ENCODE measurements at regions not wholly inside any gene's neighbourhood (a gene's known extent, or its start where the extent isn't known, plus 50 kb on each side); places are given as distances from the start of the nearest gene placed in this dataset.

GRCh38 chr6:125363039-125363823, 61.5 kb upstream of the HDDC2 start:
- no peak for TF ChIP-seq CTCF (IDR thresholded peaks at IDR 0.05; ENCODE audit: unreplicated experiment)

GRCh38 chr6:125363824-125364165, 62.0 kb upstream of the HDDC2 start:
- peaks cover 11% of the 10 kb centered on the region for H3K27me3 Mint-ChIP-seq
- no peak for TF ChIP-seq CTCF (IDR thresholded peaks at IDR 0.05; ENCODE audit: unreplicated experiment)
- peak overlapping the region; percentile 67 for H3K4me3 Mint-ChIP-seq (ENCODE audit: low read depth)
- H3K9me3 Mint-ChIP-seq (ENCODE audit: low read depth) = no peaks in the 10 kb centered on the region
- H3K36me3 Mint-ChIP-seq (ENCODE audit: insufficient read depth) = no peaks in the 10 kb centered on the region
- H3K4me1 Mint-ChIP-seq (ENCODE audit: low read depth) = peaks cover 18% of the 10 kb centered on the region
- no peak overlapping the region for H3K27ac Mint-ChIP-seq
- DNase-seq (ENCODE audit: low spot score, unreplicated experiment) = no peak

More at GRCh38 chr6:125363039-125363823, 61.5 kb upstream of the HDDC2 start:
- Mint-ChIP-seq H3K27ac (peak overlapping the region; percentile 59), H3K27me3 (peaks cover 13% of the 10 kb centered on the region), H3K4me1 (ENCODE audit: low read depth) (peaks cover 18% of the 10 kb centered on the region), H3K9me3 (ENCODE audit: low read depth) (no peaks in the 10 kb centered on the region), H3K4me3 (ENCODE audit: low read depth) (peak overlapping the region; percentile 67), H3K36me3 (ENCODE audit: insufficient read depth) (no peaks in the 10 kb centered on the region)
- peak; percentile 26 for DNase-seq (ENCODE audit: low spot score, unreplicated experiment)

GRCh38 chr6:125365230-125365629, 63.5 kb upstream of the HDDC2 start:
- Mint-ChIP-seq H3K4me1 (ENCODE audit: low read depth) (peaks cover 18% of the 10 kb centered on the region), H3K9me3 (ENCODE audit: low read depth) (no peaks in the 10 kb centered on the region)

GRCh38 chr6:125367036-125367782, 65.4 kb upstream of the HDDC2 start:
- no peak for TF ChIP-seq CTCF (IDR thresholded peaks at IDR 0.05; ENCODE audit: unreplicated experiment)
- peaks cover 10% of the 10 kb centered on the region for H3K4me1 Mint-ChIP-seq (ENCODE audit: low read depth)
- H3K4me3 Mint-ChIP-seq (ENCODE audit: low read depth) = no peak overlapping the region
- no peak overlapping the region for H3K27ac Mint-ChIP-seq
- H3K9me3 Mint-ChIP-seq (ENCODE audit: low read depth) = no peaks in the 10 kb centered on the region
- H3K36me3 Mint-ChIP-seq (ENCODE audit: insufficient read depth) = no peaks in the 10 kb centered on the region
- DNase-seq (ENCODE audit: low spot score, unreplicated experiment) = no peak
- peaks cover 11% of the 10 kb centered on the region for H3K27me3 Mint-ChIP-seq

More at GRCh38 chr6:125365230-125365629, 63.5 kb upstream of the HDDC2 start:
- TF ChIP-seq CTCF (IDR thresholded peaks at IDR 0.05; ENCODE audit: unreplicated experiment) = no peak
- no peak for DNase-seq (ENCODE audit: low spot score, unreplicated experiment)
- Mint-ChIP-seq H3K27me3 (peaks cover 11% of the 10 kb centered on the region), H3K27ac (no peak overlapping the region), H3K36me3 (ENCODE audit: insufficient read depth) (no peaks in the 10 kb centered on the region), H3K4me3 (ENCODE audit: low read depth) (no peak overlapping the region)

- Mint-ChIP-seq H3K27ac (no peak overlapping the region), H3K4me1 (ENCODE audit: low read depth) (no peaks in the 10 kb centered on the region), H3K27me3 (peaks cover 8% of the 10 kb centered on the region), H3K4me3 (ENCODE audit: low read depth) (no peak overlapping the region), H3K36me3 (ENCODE audit: insufficient read depth) (no peaks in the 10 kb centered on the region), H3K9me3 (ENCODE audit: low read depth) (no peaks in the 10 kb centered on the region)
- DNase-seq (ENCODE audit: low spot score, unreplicated experiment) = no peak
- TF ChIP-seq CTCF (IDR thresholded peaks at IDR 0.05; ENCODE audit: unreplicated experiment) = no peak
Measured at GRCh38 chr6:125370343-125370742, 68.6 kb upstream of the HDDC2 start.
